Effector memory CD8-positive, alpha-beta T cell (primary cell): ENCODE measurements at regions not wholly inside any gene's neighbourhood (a gene's known extent, or its start where the extent isn't known, plus 50 kb on each side); places are given as distances from the start of the nearest gene placed in this dataset.

Source experiments
- ATAC-seq: fragments of 150-1000 bp; cut with Tn5 transposase; replicated peaks from 2 replicates; pipeline ENCODE4 v1.10.0; 2021; ENCODE audit warnings: mild to moderate bottlenecking, moderate library complexity
- DNase-seq, 3 experiments: peaks; one replicate each; pipeline ENCODE4 v3.0.0; 2021
- H3K27ac Mint-ChIP-seq, 2 donors: one replicate each; pipeline ENCODE4 v1.8.0; 2022; ENCODE audit warnings: mild to moderate bottlenecking in 2 of 2, mixed read lengths in 2 of 2, moderate library complexity in 2 of 2
- H3K27me3 Mint-ChIP-seq, 2 donors: one replicate each; pipeline ENCODE4 v1.8.0; 2022; ENCODE audit warnings: mixed read lengths in 2 of 2
- H3K36me3 Mint-ChIP-seq: one replicate; pipeline ENCODE4 v1.8.0; 2022; ENCODE audit warnings: mild to moderate bottlenecking, moderate library complexity, mixed read lengths; ENCODE audit not compliant: insufficient read depth
- H3K4me1 Mint-ChIP-seq, 2 donors: one replicate each; pipeline ENCODE4 v1.8.0; 2022; ENCODE audit warnings: low read depth in 2 of 2, mixed read lengths in 2 of 2
- H3K4me3 Mint-ChIP-seq, 2 donors: one replicate each; pipeline ENCODE4 v1.8.0; 2022; ENCODE audit warnings: mild to moderate bottlenecking in 2 of 2, mixed read lengths in 2 of 2, moderate library complexity in 2 of 2
- H3K9me3 Mint-ChIP-seq, 2 donors: one replicate each; pipeline ENCODE4 v1.8.0; 2022; ENCODE audit warnings: mixed read lengths in 2 of 2

DNA sequence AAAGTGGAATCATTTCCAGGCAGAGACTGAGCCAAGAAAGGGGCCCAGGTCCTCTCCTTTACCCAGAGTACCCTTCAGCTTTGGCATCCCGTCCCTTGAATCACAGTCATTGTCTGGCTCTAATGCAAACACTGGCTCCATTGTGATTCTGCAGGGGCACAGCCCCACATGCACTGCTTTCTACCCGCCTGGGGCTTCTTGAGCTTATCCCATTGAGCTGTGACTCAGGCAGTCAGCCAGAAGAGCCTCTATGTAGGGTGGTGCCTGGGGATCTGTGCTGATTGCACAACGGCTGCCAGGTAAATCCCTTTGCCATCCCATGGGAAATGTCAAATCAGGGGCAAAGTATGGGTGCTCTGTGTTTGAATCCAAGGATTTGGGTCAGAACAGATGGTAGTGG lies 88.9 kb downstream of the RASSF10 start:
- H3K36me3 Mint-ChIP-seq = no peaks in the 10 kb centered on the region
- no peaks in the 10 kb centered on the region for H3K9me3 Mint-ChIP-seq
- no peak overlapping the region for H3K4me3 Mint-ChIP-seq

GRCh38 chr11:13098616-13099289 lies 89.6 kb downstream of the RASSF10 start:
- no peak overlapping the region for H3K27ac Mint-ChIP-seq
- no peaks in the 10 kb centered on the region for H3K36me3 Mint-ChIP-seq
- H3K9me3 Mint-ChIP-seq = no peaks in the 10 kb centered on the region
- H3K4me3 Mint-ChIP-seq = no peak overlapping the region
- H3K27me3 Mint-ChIP-seq = peaks cover 18 to 32% of the 10 kb centered on the region in 2 donors
- ATAC-seq (no peak), DNase-seq (no peak)
- no peaks in the 10 kb centered on the region for H3K4me1 Mint-ChIP-seq

More for the DNA sequence above, 88.9 kb downstream of the RASSF10 start:
- no peak for ATAC-seq
- H3K27ac Mint-ChIP-seq = no peak overlapping the region
- DNase-seq = no peak
- peaks cover 15 to 32% of the 10 kb centered on the region in 2 donors for H3K27me3 Mint-ChIP-seq
- H3K4me1 Mint-ChIP-seq = no peaks in the 10 kb centered on the region

GRCh38 chr11:13101644-13102512 lies 92.8 kb downstream of the RASSF10 start:
- Mint-ChIP-seq H3K4me1 (no peaks in the 10 kb centered on the region), H3K9me3 (no peaks in the 10 kb centered on the region), H3K27me3 (peaks cover 37 to 43% of the 10 kb centered on the region in 2 donors), H3K4me3 (no peak overlapping the region), H3K27ac (no peak overlapping the region), H3K36me3 (no peaks in the 10 kb centered on the region)
- ATAC-seq (no peak), DNase-seq (no peak)

- H3K27me3 Mint-ChIP-seq = peaks cover 43 to 46% of the 10 kb centered on the region in 2 donors
- no peaks in the 10 kb centered on the region for H3K36me3 Mint-ChIP-seq
- DNase-seq = no peak
- H3K27ac Mint-ChIP-seq = no peak overlapping the region
- H3K4me1 Mint-ChIP-seq = no peaks in the 10 kb centered on the region
- no peak for ATAC-seq
- no peak overlapping the region for H3K4me3 Mint-ChIP-seq
- H3K9me3 Mint-ChIP-seq = no peaks in the 10 kb centered on the region
Observed at GRCh38 chr11:13102513-13102840, 93.4 kb downstream of the RASSF10 start.

DNA sequence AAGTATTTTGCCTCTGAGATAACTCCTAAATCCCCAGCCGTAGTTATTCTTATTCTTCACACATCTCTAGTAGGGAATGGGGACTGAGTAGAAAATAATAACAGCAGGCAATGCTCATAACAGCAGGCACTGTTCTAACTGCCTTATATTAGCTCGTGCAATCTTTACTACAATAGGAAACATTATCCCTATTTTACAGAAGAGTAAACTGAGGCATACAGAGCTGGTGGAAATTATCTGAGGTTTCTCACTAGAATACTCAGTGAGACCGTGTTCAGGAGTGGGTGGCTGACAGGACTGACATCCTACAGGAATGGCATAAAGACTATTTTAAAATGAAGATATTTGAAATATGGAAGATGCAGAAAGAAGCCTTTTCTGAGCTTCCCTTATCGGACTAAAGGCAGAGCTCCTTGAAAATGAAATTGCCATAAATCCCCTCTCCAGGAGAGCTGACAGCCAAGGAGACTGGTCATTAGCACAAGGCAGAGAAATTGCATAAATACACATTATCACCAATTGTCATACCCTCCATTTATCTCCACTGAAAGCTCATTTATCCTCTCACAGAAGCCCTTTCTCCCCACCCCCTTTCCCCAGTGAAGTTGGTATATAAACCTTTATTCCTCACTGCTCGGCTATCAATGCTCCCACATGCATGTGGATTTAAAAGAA lies 93.9 kb downstream of the RASSF10 start:
- H3K4me1 Mint-ChIP-seq = no peaks in the 10 kb centered on the region
- DNase-seq = no peak
- no peaks in the 10 kb centered on the region for H3K9me3 Mint-ChIP-seq
- no peak overlapping the region for H3K4me3 Mint-ChIP-seq
- ATAC-seq = no peak
- no peaks in the 10 kb centered on the region for H3K36me3 Mint-ChIP-seq
- no peak overlapping the region for H3K27ac Mint-ChIP-seq
- peaks cover 45 to 48% of the 10 kb centered on the region in 2 donors for H3K27me3 Mint-ChIP-seq

GRCh38 chr11:13103962-13104554 lies 94.9 kb downstream of the RASSF10 start:
- peaks cover 35 to 56% of the 10 kb centered on the region in 2 donors for H3K27me3 Mint-ChIP-seq
- no peak overlapping the region for H3K27ac Mint-ChIP-seq
- no peak for DNase-seq
- no peaks in the 10 kb centered on the region for H3K9me3 Mint-ChIP-seq
- no peak overlapping the region for H3K4me3 Mint-ChIP-seq
- ATAC-seq = no peak
- H3K4me1 Mint-ChIP-seq = no peaks in the 10 kb centered on the region
- no peaks in the 10 kb centered on the region for H3K36me3 Mint-ChIP-seq

DNA sequence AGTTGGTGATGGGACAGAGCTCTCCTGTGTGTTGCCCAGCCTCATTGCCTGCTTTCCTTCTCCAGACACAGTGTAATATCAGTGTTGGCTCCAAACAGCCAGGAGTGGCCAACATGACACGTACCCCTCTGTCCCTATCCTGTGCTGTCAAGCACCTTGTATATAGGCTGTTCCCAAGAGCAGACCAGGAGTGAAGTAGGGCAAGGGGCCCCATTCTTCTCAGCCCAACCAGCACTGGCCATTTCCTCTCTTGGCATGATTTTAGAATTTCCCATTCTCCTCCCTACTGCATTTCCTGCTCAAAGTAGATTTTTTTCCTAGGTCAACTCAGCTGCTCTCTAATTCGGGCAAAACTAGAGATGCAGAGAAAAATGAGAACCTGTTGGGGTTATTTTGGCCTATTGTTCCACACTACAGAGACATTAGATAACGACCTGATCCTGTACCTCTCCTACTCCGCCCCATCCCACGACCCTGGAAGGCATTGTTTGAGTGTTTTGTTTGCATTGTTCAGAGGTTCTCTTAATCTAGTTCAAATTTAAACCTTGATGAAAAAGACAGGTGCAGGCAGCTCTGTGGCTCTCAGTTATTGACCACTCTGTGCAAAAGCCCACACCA lies 95.6 kb downstream of the RASSF10 start:
- Mint-ChIP-seq H3K36me3 (no peaks in the 10 kb centered on the region), H3K4me1 (no peaks in the 10 kb centered on the region), H3K4me3 (no peak overlapping the region), H3K27me3 (peaks cover 37 to 58% of the 10 kb centered on the region in 2 donors), H3K9me3 (no peaks in the 10 kb centered on the region), H3K27ac (no peak overlapping the region)
- no peak for DNase-seq
- no peak for ATAC-seq

DNA sequence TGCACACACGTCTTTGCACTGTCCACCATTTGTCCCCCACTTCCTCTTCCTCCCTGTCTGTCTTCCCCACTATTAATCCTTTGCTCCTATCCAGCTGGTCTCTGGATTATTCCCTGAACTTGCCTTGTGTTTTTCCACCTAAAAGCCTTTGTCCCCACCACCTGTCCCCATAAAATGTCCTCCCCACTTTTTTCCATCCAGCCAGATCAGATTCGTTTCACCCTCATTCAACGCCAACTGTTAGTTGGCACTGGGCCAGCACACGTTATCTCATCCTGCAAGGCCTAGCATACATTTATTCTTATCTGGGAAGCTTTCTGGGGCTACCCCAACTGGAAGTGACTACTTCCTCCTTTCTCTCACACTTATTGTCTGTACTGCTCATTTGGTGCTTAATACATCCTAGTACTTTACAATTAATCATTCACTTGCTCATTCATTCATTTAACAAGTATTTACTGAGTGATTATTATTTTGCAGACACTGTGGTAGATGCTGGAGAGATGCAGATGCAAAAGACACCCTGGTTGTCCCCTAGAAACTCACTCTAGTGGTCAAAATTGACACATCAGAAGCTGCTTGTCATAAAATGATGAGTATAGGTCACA lies 96.2 kb downstream of the RASSF10 start:
- Mint-ChIP-seq H3K4me3 (no peak overlapping the region), H3K4me1 (no peaks in the 10 kb centered on the region), H3K27me3 (peaks cover 37 to 58% of the 10 kb centered on the region in 2 donors), H3K27ac (no peak overlapping the region), H3K36me3 (no peaks in the 10 kb centered on the region), H3K9me3 (no peaks in the 10 kb centered on the region)
- ATAC-seq (no peak), DNase-seq (no peak)

DNA sequence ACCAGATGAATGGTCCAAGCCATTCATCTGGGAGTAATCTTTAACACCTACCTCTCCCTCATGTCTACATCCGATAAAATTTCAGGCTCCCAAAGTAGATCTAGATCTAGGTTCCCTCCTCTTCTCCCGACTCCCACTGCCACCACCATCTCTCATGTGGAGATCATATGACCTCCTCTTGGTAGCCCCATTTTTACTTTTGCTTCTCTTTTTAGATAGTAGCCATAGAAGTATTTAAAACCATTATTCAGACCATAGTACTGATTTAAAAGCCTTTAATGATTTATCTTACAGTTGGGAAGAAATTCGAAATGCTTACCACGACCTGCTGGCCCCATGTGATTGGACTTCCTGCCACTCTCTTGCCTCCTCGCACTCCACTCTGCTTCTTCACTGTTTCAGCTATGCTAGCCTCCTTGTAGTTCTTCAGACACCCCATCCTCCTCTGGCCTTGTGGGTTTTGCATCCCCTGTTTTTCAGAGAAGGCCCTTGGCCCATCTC lies 98.5 kb downstream of the RASSF10 start:
- H3K4me1 Mint-ChIP-seq = no peaks in the 10 kb centered on the region
- DNase-seq (no peak), ATAC-seq (no peak)
- no peaks in the 10 kb centered on the region for H3K36me3 Mint-ChIP-seq
- no peak overlapping the region for H3K27ac Mint-ChIP-seq
- H3K4me3 Mint-ChIP-seq = no peak overlapping the region
- peaks cover 26 to 57% of the 10 kb centered on the region in 2 donors for H3K27me3 Mint-ChIP-seq
- H3K9me3 Mint-ChIP-seq = no peaks in the 10 kb centered on the region

- Mint-ChIP-seq H3K27me3 (peaks cover 34 to 54% of the 10 kb centered on the region in 2 donors), H3K4me1 (no peaks in the 10 kb centered on the region), H3K9me3 (no peaks in the 10 kb centered on the region), H3K36me3 (no peaks in the 10 kb centered on the region), H3K4me3 (no peak overlapping the region), H3K27ac (no peak overlapping the region)
- DNase-seq (no peak), ATAC-seq (no peak)
Observed at GRCh38 chr11:13108416-13108815, 99.3 kb downstream of the RASSF10 start.

DNA sequence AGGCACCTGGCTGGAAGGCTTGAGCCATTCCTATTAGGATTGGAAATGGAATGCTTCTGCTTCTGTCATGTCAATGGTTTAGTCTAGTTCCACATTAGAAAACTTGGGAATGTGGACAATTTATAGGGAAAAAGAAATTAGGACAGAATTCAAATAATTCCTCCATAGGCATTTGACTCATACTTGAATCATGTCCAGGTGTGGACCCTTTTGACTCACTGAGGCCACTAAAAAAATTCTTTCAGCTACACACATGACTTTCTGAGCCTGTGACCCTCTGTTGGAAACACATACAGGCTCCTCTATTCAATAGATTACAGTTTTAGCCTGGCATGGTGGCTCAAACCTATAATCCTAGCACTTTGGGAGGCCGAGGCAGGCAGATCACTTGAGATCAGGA lies 100.5 kb downstream of the RASSF10 start:
- H3K4me3 Mint-ChIP-seq = no peak overlapping the region
- ATAC-seq (no peak), DNase-seq (no peak)
- no peaks in the 10 kb centered on the region for H3K9me3 Mint-ChIP-seq
- no peaks in the 10 kb centered on the region for H3K4me1 Mint-ChIP-seq
- peaks cover 36 to 46% of the 10 kb centered on the region in 2 donors for H3K27me3 Mint-ChIP-seq
- H3K36me3 Mint-ChIP-seq = peaks cover 3% of the 10 kb centered on the region
- no peak overlapping the region for H3K27ac Mint-ChIP-seq

GRCh38 chr11:13110145-13110544 lies 101.0 kb downstream of the RASSF10 start:
- Mint-ChIP-seq H3K9me3 (no peaks in the 10 kb centered on the region), H3K27ac (no peak overlapping the region), H3K4me3 (no peak overlapping the region), H3K4me1 (no peaks in the 10 kb centered on the region), H3K36me3 (peaks cover 3% of the 10 kb centered on the region), H3K27me3 (peaks cover 31 to 45% of the 10 kb centered on the region in 2 donors)
- no peak for DNase-seq
- no peak for ATAC-seq
